H9 (cell line): ENCODE measurements at regions not wholly inside any gene's neighbourhood (a gene's known extent, or its start where the extent isn't known, plus 50 kb on each side); places are given as distances from the start of the nearest gene placed in this dataset.

ENCODE experiments used
- DNase-seq: peaks from one replicate; pipeline ENCODE4 v3.0.0-alpha.2; 2017
- H2AFZ ChIP-seq: one replicate; pipeline ENCODE4 v1.6.1; 2013; ENCODE audit warnings: mild to moderate bottlenecking, low read length, control low read depth, moderate library complexity
- H2AK5ac ChIP-seq: 2 replicates; pipeline ENCODE4 v1.6.1; 2013; ENCODE audit warnings: low read length, control low read depth, mixed read lengths; ENCODE audit not compliant: insufficient read length
- H2BK120ac ChIP-seq: one replicate; pipeline ENCODE4 v1.6.1; 2013; ENCODE audit warnings: low read depth, mild to moderate bottlenecking, low read length, control low read depth, inconsistent platforms; ENCODE audit not compliant: poor library complexity, severe bottlenecking
- H2BK12ac ChIP-seq: 2 replicates; pipeline ENCODE4 v1.6.1; 2013; ENCODE audit warnings: low read length, control low read depth, mixed read lengths, low read depth; ENCODE audit not compliant: insufficient read length
- H2BK15ac ChIP-seq: 2 replicates; pipeline ENCODE4 v1.6.1; 2013; ENCODE audit warnings: low read depth, low read length, control low read depth
- H2BK20ac ChIP-seq: one replicate; pipeline ENCODE4 v1.6.1; 2013; ENCODE audit warnings: low read depth, mild to moderate bottlenecking, low read length, control low read depth, inconsistent platforms; ENCODE audit not compliant: poor library complexity, severe bottlenecking
- H2BK5ac ChIP-seq: 2 replicates; pipeline ENCODE4 v1.6.1; 2013; ENCODE audit warnings: low read length, control low read depth, mixed read lengths; ENCODE audit not compliant: insufficient read length
- H3K14ac ChIP-seq: 2 replicates; pipeline ENCODE4 v1.6.1; 2013; ENCODE audit warnings: low read length, control low read depth; ENCODE audit not compliant: insufficient read depth
- H3K18ac ChIP-seq: 2 replicates; pipeline ENCODE4 v1.6.1; 2013; ENCODE audit warnings: low read depth, mild to moderate bottlenecking, mixed read lengths, low read length, control low read depth; ENCODE audit not compliant: insufficient read length
- H3K23ac ChIP-seq: 2 replicates; pipeline ENCODE4 v1.6.1; 2013; ENCODE audit warnings: low read length, control low read depth, mixed read lengths, low read depth; ENCODE audit not compliant: insufficient read length
- H3K23me2 ChIP-seq: 2 replicates; pipeline ENCODE4 v1.6.1; 2013; ENCODE audit warnings: low read depth, mild to moderate bottlenecking, mixed read lengths, low read length, control low read depth; ENCODE audit not compliant: insufficient read length, poor library complexity, severe bottlenecking
- H3K27ac ChIP-seq: 2 replicates; pipeline ENCODE4 v1.5.1; 2013; ENCODE audit warnings: low read length, control low read depth, mixed read lengths, low read depth; ENCODE audit not compliant: insufficient read length
- H3K27me3 ChIP-seq: 2 replicates; pipeline ENCODE4 v1.6.1; 2013; ENCODE audit warnings: low read length, control low read depth, inconsistent platforms; ENCODE audit not compliant: insufficient read depth
- H3K4ac ChIP-seq: 2 replicates; pipeline ENCODE4 v1.6.1; 2013; ENCODE audit warnings: low read depth, mild to moderate bottlenecking, control low read depth, inconsistent platforms, low read length, moderate library complexity
- H3K4me1 ChIP-seq: 2 replicates; pipeline ENCODE4 v1.6.1; 2013; ENCODE audit warnings: low read length, control low read depth, inconsistent platforms; ENCODE audit not compliant: insufficient read depth
- H3K4me2 ChIP-seq: 2 replicates; pipeline ENCODE4 v1.6.1; 2013; ENCODE audit warnings: low read length, control low read depth, mixed read lengths; ENCODE audit not compliant: insufficient read length, insufficient read depth
- H3K56ac ChIP-seq: 2 replicates; pipeline ENCODE4 v1.6.1; 2013; ENCODE audit warnings: low read depth, mild to moderate bottlenecking, mixed read lengths, low read length, control low read depth; ENCODE audit not compliant: insufficient read length
- H3K79me1 ChIP-seq: 2 replicates; pipeline ENCODE4 v1.6.1; 2013; ENCODE audit warnings: low read depth, mild to moderate bottlenecking, moderate library complexity, low read length, control low read depth, inconsistent platforms; ENCODE audit not compliant: insufficient read depth, poor library complexity, severe bottlenecking
- H3K79me2 ChIP-seq: 2 replicates; pipeline ENCODE4 v1.6.1; 2013; ENCODE audit warnings: low read length, control low read depth, inconsistent platforms; ENCODE audit not compliant: insufficient read depth
- H3K9ac ChIP-seq: 2 replicates; pipeline ENCODE4 v1.6.1; 2013; ENCODE audit warnings: low read length, control low read depth, mixed read lengths; ENCODE audit not compliant: insufficient read length; ENCODE audit errors: extremely low read depth
- H3K9me3 ChIP-seq: one replicate; pipeline ENCODE4 v1.6.1; 2013; ENCODE audit warnings: low read depth, low read length, inconsistent platforms; ENCODE audit not compliant: control insufficient read depth
- H3T11ph ChIP-seq: one replicate; pipeline ENCODE4 v1.6.1; 2013; ENCODE audit warnings: mild to moderate bottlenecking, low read length, control low read depth, inconsistent platforms
- H4K20me1 ChIP-seq: one replicate; pipeline ENCODE4 v1.6.1; 2013; ENCODE audit not compliant: control insufficient read depth, insufficient read length, insufficient read depth
- H4K5ac ChIP-seq: 2 replicates; pipeline ENCODE4 v1.6.1; 2013; ENCODE audit warnings: low read depth, mild to moderate bottlenecking, mixed read lengths, low read length, control low read depth; ENCODE audit not compliant: insufficient read length
- H4K8ac ChIP-seq: replicated peaks from 2 replicates; pipeline ENCODE4 v1.6.1; 2013; ENCODE audit warnings: low read length, control low read depth, mixed read lengths, low read depth; ENCODE audit not compliant: insufficient read length
- H4K91ac ChIP-seq: 2 replicates; pipeline ENCODE4 v1.6.1; 2013; ENCODE audit warnings: low read depth, mild to moderate bottlenecking, moderate library complexity, mixed read lengths, low read length, control low read depth; ENCODE audit not compliant: insufficient read length
- H3K27ac Mint-ChIP-seq, 3 experiments: 2 replicates in 2 of 3; 3 replicates in 1 of 3; pipeline ENCODE4 v1.8.0; 2020 to 2021; ENCODE audit warnings: mixed read lengths in 3 of 3, mild to moderate bottlenecking in 1 of 3, moderate library complexity in 1 of 3
- H3K27me3 Mint-ChIP-seq: 2 replicates; pipeline ENCODE4 v1.8.0; 2021; ENCODE audit warnings: low read depth, mild to moderate bottlenecking, moderate library complexity, mixed read lengths
- H3K36me3 Mint-ChIP-seq, 3 experiments: 2 replicates in 2 of 3; 3 replicates in 1 of 3; pipeline ENCODE4 v1.8.0; 2020 to 2021; ENCODE audit warnings: low read depth in 3 of 3, mixed read lengths in 3 of 3; ENCODE audit not compliant: insufficient read depth in 1 of 3
- H3K4me1 Mint-ChIP-seq, 2 experiments: 2 replicates each; pipeline ENCODE4 v1.8.0; 2020; ENCODE audit warnings: mixed read lengths in 2 of 2
- H3K4me3 Mint-ChIP-seq, 2 experiments: 2 replicates in 1 of 2; 3 replicates in 1 of 2; pipeline ENCODE4 v1.8.0; 2020 to 2021; ENCODE audit warnings: mild to moderate bottlenecking in 2 of 2, mixed read lengths in 2 of 2, moderate library complexity in 1 of 2
- H3K9me3 Mint-ChIP-seq, 2 experiments: 2 replicates in 1 of 2; 3 replicates in 1 of 2; pipeline ENCODE4 v1.8.0; 2020; ENCODE audit warnings: mild to moderate bottlenecking in 2 of 2, mixed read lengths in 2 of 2, moderate library complexity in 1 of 2
- WGBS: extraction: QIAGEN DNeasy Blood & Tissue Kit; methylation state at CpG from one replicate; pipeline ENCODE4 v1.1.7; 2013; ENCODE audit warnings: missing lambda C conversion rate, low lambda C conversion rate, mixed read lengths; ENCODE audit not compliant: insufficient read length; ENCODE audit errors: extremely low coverage; 5-methylcytosine and 5-hydroxymethylcytosine counted together
- TF ChIP-seq, protein P1 (sequence below): fragments of 200-600 bp; sonication (generic); conservative IDR thresholded peaks from 3 replicates; pipeline ENCODE4 v1.8.0; 2021; ENCODE audit warnings: antibody characterized with exemption, mild to moderate bottlenecking

DNA sequence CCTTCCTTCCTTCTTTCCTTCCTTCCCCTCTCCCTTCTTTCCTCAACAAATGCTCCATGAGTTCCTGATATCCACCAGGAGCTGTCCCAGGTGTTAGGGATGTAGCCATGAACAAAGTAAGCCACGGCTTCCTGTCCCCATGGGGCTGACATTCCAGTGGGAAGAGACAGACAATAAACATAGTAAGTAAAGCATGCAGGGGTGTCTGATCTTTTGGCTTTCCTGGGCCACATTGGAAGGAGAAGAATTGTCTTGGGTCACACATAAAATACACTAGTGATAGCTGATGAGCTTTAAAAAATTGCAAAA lies 81.5 kb upstream of the ZBTB40 start:
- no peak overlapping the region for H4K5ac ChIP-seq
- H3K27ac Mint-ChIP-seq, result no peak overlapping the region; a peak in 2 of 7 replicates
- no peak overlapping the region for H2BK120ac ChIP-seq
- no peak overlapping the region for H3K56ac ChIP-seq
- H2BK15ac ChIP-seq, result no peak overlapping the region
- no peak overlapping the region for H4K8ac ChIP-seq
- H3K14ac ChIP-seq, result no peak overlapping the region
- H3K18ac ChIP-seq, result no peak overlapping the region
- H3K4ac ChIP-seq, result no peak overlapping the region
- H3K4me1 Mint-ChIP-seq, result peaks cover 16 to 30% of the 10 kb centered on the region in 2 experiments
- peaks cover 0 to 5% (median 2%) of the 10 kb centered on the region in 3 experiments; a peak in 2 of 7 replicates for H3K36me3 Mint-ChIP-seq
- H3K79me2 ChIP-seq, result no peaks in the 10 kb centered on the region
- H3K9me3 Mint-ChIP-seq, result peaks cover 7 to 9% of the 10 kb centered on the region in 2 experiments; a peak in 4 of 5 replicates
- no CpG with 5 or more reads among the region's 1 CpG for WGBS
- H2AK5ac ChIP-seq, result no peak overlapping the region
- no peak overlapping the region for H2BK5ac ChIP-seq
- no peak overlapping the region for H3K4me3 Mint-ChIP-seq
- no peak overlapping the region for H4K91ac ChIP-seq
- DNase-seq, result no peak
- H2BK12ac ChIP-seq, result no peak overlapping the region
- peaks cover 3% of the 10 kb centered on the region for H3K27me3 Mint-ChIP-seq
- H3K4me1 ChIP-seq, result peaks cover 4% of the 10 kb centered on the region
- no peaks in the 10 kb centered on the region for H3K27me3 ChIP-seq
- H3K4me2 ChIP-seq, result no peak overlapping the region
- no peaks in the 10 kb centered on the region for H3K79me1 ChIP-seq
- no peak overlapping the region for H3K23ac ChIP-seq
- H3K27ac ChIP-seq, result no peak overlapping the region
- H3K9me3 ChIP-seq, result no peaks in the 10 kb centered on the region
- no peak overlapping the region for H2AFZ ChIP-seq
- H2BK20ac ChIP-seq, result no peak overlapping the region
- H3K23me2 ChIP-seq, result no peaks in the 10 kb centered on the region
- no peak overlapping the region for H3K9ac ChIP-seq
- no peaks in the 10 kb centered on the region for H4K20me1 ChIP-seq
- TF ChIP-seq, protein P1, sequence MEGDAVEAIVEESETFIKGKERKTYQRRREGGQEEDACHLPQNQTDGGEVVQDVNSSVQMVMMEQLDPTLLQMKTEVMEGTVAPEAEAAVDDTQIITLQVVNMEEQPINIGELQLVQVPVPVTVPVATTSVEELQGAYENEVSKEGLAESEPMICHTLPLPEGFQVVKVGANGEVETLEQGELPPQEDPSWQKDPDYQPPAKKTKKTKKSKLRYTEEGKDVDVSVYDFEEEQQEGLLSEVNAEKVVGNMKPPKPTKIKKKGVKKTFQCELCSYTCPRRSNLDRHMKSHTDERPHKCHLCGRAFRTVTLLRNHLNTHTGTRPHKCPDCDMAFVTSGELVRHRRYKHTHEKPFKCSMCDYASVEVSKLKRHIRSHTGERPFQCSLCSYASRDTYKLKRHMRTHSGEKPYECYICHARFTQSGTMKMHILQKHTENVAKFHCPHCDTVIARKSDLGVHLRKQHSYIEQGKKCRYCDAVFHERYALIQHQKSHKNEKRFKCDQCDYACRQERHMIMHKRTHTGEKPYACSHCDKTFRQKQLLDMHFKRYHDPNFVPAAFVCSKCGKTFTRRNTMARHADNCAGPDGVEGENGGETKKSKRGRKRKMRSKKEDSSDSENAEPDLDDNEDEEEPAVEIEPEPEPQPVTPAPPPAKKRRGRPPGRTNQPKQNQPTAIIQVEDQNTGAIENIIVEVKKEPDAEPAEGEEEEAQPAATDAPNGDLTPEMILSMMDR, result no peak
- no peak overlapping the region for H3T11ph ChIP-seq
